ENCODE measurements at regions not wholly inside any gene's neighbourhood (a gene's known extent, or its start where the extent isn't known, plus 50 kb on each side); places are given as distances from the start of the nearest gene placed in this dataset.

DNA sequence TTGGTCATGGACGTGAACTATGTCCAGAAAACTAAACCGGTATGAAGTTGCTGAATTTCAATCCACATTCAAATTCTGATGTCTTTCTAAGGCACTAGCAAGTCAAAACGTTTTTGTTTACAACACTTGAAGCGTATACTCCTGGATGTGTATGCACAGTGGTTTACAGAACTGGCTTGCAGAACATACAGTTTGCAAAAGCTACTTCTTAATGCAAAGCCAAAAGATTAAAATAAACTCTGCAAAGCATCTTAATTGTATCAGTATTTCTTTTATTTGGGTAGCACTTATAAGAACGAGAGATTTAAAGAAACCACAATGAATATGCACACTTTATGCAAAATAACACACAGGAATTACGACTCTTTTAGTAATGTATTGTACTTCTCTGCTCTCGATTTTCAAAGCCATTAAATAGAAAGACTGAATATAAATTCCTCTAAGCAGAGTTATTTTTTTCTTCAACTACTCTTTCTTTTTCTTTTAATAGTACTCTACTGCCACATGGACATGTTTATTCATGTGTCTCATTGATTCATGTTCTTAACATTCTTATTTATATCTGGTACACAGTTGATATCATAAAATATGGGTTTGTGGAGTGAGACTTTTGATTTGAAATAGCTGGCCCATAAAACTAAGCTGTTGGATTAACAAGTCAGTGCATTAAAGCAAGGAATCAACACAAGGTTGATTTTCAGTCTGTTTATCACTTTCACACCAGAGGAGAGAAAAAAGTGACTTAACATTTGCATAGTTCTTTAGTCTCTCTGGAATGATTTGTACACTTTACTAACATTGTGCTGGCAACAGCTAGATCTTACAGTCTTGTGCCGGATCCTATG lies 189.4 kb upstream of the STEAP4 start:
- DNase-seq = no peak

DNA sequence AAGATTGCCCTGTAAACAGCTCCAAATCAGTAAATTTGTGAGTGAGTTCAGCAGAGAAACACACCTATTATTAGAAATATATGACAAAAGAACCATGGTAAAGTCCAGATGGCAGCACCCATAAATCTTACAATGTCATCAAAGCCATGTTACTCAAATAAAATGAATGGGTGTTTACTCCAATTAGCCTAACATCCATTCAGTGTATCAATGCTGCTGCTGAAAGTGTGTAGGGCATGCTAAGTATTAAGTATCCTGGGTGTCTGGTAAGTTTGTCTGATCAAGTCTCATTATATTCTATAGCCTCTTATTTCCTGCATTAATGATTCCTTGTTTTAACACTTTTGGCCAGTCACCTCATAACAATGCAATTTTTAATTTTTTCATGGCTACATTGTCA lies 185.5 kb upstream of the STEAP4 start:
- no peak for DNase-seq

DNA sequence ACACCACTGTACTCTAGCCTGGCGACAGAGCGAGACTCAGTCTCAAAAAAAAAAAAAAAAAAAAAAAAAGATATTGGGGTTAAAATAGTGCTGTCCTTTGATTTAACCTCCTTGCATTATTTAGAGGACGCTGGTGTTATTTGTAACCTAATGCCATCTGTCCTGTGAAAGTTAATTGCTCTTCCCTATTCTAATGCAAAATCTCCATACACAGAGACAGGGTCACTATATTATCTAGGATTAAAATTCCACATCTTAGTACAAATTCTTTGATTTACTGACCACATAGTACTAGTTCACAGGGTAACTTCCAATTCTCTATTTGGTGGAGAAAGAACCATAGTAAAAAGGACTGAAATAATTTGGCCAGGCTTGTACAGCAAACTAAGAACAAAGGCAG lies 184.2 kb upstream of the STEAP4 start:
- no peak for DNase-seq

DNA sequence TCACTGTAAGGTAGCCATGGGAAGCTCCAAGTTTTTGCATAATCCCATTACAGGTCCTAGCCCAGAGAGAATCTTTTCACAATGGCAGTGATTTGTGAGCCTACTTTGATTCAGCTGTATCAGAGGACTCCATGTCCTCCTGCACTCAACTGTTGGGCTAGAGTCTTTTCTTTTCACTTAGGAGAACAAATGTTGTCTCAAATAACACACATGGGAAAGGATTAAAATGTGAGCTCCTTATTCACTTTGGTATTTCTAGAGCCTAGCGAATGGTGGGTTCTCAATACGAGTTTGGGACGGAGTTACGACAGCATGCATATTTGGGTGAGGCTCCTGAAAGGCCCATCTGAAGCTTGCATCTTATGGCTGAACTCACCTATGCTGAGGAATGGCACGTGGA lies 183.5 kb upstream of the STEAP4 start:
- no peak for DNase-seq

DNA sequence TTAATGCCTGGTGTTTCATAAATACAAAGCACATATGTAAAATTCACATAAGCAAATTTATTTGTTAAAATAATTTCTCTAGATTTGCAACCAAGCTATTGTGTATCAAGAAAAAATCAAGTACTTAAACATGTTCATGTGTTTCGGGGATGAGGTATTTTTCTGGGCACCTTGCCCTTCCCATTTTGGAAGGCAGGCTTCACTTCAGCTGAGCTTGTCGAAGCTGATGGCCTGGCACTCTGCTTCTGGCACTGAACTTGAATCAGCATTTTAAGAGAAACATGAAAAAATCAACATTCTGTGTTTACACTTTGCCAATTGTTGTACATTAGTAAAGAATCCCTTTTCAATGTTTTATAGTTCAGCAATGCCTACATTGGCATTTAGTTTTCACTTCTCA lies 179.1 kb upstream of the STEAP4 start:
- no peak for DNase-seq

DNA sequence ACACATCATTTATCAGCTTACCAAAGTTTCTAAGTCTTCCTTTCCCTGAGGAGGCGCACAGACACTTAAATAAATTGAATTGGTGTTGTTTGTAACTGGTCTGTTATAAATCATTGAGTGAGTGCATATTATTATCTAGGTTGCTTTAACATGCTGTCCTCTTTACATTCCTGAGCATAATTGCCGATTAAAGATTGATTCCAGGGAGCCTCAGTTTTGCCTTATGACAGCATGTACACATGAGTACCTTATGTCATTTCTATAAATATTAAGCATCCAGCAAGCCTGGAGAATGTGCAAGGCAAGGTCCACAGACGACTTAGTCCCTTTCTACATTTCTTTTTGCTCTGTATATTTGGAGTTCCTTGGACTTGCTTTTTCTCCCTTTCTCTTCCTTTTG lies 177.9 kb upstream of the STEAP4 start:
- DNase-seq = no peak

DNA sequence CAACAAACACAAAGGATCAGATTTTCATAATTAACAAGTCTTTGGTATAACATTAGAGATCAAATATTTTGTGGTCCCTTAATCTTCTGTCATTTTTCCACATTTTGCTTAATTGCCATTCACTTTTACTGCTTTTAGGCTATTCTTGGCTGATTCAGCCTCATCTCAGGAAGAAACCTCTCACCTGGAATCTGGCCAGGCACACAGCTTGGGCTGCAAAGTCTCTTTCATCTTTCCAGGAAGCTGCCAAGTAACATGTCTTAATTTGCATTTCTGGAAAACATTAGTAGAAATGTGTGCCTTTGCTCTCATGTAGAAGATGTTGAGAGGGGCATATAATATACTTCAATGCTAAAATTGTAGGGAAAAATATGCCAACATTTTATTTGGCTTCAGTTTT lies 174.2 kb upstream of the STEAP4 start:
- no peak for DNase-seq

DNA sequence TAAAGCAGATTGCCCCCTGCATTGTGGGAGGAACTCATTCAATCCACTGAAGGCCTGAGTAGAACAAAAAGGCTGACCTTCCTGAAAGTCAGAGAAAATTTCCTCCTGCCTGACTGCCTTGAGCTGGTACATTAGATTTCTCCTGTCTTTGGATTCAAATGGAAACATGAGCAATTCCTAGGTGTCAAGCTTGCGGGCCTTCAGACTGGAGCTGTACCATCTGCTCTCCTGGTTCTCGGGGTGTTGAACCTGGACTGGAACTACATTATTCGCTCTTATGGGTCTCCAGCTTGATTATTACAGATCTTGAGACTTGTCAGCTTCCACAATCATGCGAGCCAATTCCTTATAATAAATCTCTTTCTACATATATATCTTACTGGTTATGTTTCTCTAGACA lies 173.6 kb upstream of the STEAP4 start:
- DNase-seq = no peak

DNA sequence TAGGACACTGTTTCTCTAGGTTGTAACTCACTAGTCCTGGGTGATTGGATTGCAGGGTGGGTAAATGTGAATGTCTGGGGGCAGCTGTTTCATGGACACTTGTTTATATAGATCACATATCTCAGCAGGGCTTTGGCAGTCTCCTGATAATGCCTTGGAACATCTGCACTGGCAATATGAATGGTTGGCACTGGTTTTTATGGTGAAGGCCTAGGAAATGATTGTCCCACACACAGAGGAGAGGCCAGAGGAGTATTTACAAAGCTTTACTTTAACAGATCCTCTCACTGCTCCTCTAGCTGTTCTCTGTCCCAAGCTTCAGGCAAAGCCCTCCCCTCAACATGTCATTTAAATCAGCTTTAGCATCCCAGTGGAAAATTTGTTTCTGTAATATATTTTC lies 171.3 kb upstream of the STEAP4 start:
- no peak for DNase-seq

DNA sequence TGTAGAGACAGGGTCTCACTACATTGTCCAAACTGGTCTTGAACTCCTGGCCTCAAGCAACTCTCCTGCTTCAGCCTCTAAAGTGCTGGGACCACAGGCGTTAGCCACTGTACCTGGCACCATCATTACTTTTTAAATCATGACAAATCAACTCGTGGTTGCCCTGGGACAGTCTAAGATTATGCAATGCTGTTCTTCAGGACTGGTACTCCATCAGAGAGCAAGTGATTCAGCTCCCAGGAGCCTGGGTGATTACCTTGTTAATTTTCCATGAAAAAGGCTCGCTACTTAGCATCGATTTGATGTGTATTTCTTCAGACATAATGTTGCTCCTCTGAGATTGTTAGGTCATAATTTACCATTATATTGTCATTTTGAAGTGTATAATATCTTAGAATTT lies 158.9 kb upstream of the STEAP4 start:
- no peak for DNase-seq

DNA sequence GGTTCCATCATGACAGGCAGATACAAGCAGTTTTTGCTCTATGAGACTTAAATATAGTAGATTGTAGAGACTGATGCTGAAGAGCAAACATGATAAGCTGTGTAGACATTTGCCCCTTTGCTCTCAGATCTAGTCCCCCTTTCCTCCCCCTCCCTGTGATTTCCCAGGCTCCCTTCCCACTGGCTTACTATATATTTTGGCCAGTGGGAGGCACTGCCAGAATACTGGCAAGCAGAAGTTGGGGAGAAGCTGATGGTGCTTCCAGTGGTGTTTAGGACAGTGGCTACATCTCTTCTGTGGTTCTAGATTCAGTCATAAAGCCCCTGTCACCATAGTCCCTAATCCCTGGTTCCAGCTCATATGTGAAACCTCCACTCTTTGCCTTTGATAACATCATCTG lies 156.1 kb upstream of the STEAP4 start:
- DNase-seq = no peak

DNA sequence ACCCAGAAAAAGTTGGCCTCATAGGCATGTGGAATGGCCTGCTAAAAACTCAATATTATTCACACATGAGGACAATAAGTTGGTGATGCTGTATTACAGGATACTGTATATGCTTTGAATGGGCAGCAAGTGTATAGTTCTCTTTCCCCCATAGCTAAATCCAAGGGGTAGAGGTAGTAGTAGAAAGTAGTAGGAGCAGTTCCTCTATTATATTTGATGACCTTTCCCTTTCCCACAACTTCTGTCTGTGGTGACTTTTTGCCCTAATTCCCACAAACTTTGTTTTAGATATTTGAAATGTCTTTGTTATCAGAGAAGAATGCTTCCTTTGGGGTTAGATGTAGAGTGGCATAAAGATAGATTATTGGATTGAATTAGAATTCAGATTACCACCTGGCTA lies 154.0 kb upstream of the STEAP4 start:
- no peak for DNase-seq

DNA sequence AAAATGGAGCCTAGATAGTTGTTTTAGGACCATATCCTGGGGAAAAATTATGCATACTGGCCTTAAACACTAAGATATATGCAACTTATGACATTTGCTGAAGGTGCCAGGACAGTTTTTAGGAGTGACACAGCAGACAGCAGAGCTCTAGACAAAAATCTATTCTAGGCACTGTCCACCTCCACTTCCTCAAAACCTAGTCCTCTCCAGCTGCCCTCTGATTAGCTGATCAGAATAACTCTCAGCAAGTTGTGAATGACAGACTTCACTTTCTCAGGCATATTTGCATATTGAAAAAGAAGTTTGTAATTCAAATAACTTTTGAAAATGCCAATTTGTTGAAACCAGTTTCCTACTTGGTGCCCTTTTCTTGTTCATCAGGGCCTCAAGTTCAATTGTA lies 152.3 kb upstream of the STEAP4 start:
- no peak for DNase-seq

DNA sequence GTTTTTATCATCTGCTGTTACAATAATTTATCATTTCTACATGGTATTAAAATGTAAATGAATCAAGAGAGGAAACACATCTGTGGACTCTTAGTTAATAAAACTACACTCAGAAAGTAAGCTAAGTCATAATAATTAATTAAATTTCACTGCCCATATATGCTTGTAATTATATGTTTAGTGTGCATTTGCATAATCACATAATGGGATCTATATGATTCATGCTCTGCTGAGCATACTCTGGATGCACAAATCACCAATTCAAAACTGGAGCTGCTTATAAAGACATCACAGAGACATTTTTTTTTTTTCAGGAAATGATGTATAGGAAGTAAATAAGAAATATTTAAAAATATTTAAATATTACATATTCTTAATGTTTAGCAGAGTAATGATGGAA lies 151.6 kb upstream of the STEAP4 start:
- no peak for DNase-seq

DNA sequence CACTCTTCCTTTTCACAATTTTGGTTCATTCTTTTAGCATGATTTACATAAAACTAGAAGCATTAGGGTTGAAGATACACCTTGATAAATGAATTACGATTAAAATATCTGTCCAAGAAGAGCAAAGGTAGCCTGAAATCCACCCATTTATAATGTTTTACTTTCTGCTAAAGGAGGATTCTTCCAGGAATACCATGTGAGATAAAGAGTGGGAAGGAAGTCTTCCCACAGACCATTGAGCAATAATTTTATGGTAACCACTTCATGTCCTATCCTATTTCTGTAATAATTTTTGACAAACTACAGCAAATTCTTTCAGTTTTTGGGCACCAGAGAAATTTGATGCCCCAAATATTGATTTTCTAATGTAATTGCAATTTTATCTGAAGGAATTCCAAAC lies 150.6 kb upstream of the STEAP4 start:
- DNase-seq = no peak

DNA sequence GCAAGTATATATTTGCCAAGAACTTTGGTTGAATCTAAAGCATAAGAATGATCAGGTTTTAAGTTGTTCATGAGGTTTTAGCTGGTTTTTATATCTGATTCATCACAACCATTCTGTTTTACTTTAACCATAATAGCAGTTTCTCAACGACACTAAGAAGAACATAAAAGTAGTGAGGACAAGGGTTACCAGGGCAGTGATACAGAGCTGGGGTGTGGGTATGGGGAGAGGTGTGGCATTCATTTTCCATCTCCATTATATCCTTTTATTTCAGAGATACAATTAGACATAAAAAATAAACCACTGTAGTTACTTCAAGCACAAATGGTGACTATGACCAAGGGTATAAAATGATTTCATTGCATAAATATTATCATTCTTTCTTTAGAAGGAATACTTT lies 149.8 kb upstream of the STEAP4 start:
- no peak for DNase-seq

DNA sequence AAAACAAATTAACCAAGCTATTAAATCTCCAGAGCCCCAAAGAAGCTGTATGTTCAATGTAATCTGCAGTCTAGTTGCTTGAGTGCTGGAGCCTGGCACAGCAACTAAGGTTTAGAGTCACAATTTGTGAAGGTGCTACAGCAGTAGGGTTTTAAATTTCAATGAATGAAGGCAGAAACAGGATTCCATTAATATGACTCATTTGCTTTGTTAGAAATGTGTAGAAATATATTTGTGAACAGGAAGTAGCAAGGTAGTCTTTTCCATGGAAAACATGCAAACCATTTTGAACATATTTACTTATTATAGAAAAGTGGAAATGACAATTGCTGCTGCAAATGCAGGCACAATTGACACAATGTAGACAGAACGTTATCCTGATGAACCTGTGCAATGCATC lies 149.0 kb upstream of the STEAP4 start:
- no peak for DNase-seq

DNA sequence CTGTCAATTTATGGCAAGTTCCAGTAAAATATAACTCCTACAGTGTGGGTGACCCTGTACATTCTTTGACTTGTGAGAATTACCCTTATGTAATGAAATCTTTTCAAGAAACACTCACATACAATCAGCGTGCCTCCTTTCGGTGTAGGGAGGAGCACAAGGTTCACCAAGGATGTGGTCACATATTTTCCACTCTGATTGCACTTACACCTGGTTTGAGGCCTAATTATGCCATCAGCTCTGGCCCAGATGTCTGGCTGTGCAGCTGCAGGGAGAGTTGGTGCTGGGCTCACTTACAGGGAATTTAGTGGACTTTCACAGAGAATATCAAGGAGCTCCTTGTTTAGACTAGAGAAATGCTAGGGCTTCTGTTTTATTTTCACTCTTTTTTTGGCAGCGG lies 146.0 kb upstream of the STEAP4 start:
- DNase-seq = no peak

DNA sequence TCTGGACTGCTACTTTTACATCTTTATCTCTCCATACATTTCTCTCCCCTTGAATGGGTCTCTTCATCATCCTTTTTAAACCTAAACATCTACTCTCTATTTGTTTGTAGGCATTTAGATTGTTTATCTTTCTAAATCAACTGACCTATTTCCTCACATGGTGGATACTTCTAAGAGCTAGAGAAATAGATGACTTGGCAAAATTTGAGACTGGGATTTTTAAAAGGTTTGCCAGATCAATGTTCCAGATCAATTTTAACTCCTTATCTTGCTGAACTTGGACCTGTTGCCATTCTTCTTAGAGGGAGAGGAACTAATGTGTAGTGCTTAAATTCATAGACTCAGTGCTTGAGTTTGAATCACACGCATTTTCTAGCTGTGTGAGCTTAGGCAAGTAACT lies 144.2 kb upstream of the STEAP4 start:
- DNase-seq = no peak

DNA sequence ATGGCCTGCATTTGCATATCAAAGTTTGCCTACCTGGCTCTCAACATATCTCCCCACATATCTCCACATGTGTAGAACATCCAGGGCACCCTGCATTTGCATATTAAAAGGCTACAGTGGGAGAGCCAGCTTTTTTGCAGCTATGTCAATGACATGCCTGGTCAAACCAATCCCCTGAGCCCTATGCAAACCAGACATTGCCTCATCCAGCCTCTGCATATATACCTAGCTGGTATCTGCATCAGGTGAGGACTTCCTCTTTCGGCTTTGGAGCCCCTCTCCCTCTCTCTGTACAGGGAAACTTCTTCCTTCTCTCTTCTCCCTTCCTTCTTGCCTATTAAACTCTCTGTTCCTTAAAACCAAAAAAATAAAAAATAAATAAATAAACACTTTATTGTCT lies 142.7 kb upstream of the STEAP4 start:
- no peak for DNase-seq

DNA sequence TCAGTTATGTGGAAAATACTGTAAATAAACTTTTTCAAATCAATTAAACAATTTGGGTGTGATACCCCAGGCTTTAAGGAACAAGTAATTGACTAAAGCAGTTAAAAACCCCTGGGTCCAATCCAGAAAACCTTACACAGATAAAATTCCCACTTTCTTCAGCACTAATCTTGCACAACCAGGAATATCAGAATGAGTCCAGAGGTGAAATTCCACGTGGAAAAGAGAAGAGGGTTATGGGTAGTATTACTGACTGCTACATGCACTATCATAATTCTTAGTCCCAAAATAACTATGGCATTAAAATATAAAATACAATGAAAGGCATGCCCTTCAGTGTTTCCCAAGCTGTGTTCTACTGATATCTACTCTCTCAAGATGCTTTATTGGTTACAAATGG lies 135.7 kb upstream of the STEAP4 start:
- no peak for DNase-seq

DNA sequence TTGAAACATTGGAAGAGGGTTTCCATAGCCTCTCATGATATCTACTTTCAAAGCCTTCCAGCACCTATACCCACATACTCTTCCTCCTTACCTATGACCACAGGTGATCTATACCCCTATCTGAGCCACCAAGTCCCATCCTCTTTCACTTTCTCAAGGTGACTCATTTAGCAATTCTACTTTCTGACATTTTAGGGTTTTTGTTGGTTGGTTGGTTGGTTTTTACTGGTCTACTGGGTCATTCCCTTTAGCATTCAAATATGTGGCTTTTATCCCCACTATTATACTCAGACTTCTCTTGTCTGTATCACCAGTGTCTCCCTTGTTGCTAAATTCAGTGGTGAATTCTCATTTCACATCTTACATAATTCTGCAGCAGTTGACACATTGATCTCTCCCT lies 130.4 kb upstream of the STEAP4 start:
- DNase-seq = no peak

DNA sequence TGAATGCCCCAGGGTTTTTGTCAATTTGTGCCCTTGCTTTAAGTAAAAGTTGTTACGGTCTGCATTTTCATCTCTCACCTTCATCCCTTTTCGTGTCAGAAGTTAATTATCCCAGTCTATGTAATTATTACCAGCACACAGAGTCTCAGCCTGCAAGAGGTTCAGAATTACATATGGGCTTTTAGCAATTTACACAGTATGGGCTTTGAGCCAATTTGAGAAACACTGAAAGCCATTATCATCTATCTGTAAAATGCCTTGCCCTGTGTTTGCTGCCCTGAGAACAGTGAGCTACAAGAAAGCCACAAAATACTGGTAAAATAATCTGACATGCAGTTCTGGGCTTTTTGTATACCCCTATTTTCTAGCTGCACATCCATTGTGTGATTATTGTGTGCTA lies 125.6 kb upstream of the STEAP4 start:
- DNase-seq = no peak

DNA sequence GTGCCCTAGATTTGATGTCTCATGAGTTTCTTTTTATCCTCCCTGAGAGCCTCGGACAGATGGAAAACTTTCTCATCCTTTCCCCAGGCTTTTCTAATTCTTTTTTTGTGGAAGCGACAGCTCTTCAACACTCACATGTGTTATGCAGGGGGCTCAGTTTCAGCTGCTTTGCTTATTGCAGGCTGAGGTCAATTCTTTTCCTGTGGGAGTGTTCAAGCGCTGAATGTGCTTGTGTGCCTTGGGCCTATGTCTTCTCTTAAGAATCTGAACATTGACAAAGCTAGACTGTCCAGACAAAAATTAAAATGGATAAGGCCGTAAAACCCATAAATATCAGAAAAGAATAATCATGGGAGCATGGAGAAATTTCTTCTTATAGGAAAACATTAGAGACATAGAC lies 125.2 kb upstream of the STEAP4 start:
- DNase-seq = no peak

DNA sequence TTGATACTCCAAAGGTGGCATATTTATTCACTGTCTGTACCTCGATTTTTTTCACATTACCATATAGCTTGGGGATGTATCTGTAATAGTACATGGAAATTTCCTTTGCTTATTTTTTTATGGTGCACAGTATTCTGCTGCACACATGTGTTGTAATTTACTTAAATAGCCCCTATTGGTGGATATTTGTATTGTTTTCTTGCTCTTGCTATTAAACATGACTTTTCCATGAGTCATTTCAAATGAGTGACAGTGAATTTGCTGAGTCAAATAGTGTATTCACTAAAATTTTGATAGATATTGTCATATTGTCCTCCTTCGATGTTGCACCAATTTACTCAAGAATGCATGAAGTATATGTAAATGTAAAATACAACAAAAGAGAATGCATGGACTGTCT lies 122.7 kb upstream of the STEAP4 start:
- DNase-seq = no peak
